Superior temporal gyrus (tissue), 1 donor: ENCODE measurements at regions not wholly inside any gene's neighbourhood (a gene's known extent, or its start where the extent isn't known, plus 50 kb on each side); places are given as distances from the start of the nearest gene placed in this dataset.
A peak's percentile ranks its signal among the peaks of the same experiment; 100 is the strongest.

ENCODE experiments used
- DNase-seq: peaks from one replicate; pipeline ENCODE4 v3.0.0-alpha.2; 2016; ENCODE audit errors: extremely low spot score

GRCh38 chr5:19322716-19323485 is 665.1 kb downstream of the CDH18 start:
- no peak for DNase-seq

GRCh38 chr5:19334278-19334677 is 653.7 kb downstream of the CDH18 start:
- DNase-seq: no peak

- no peak for DNase-seq
Observed at GRCh38 chr5:19342942-19343341, 645.1 kb downstream of the CDH18 start.

GRCh38 chr5:19352120-19352519 is 635.9 kb downstream of the CDH18 start:
- DNase-seq: no peak

- no peak for DNase-seq
Observed at GRCh38 chr5:19369048-19369447, 619.0 kb downstream of the CDH18 start.

- no peak for DNase-seq
Observed at GRCh38 chr5:19369561-19369960, 618.4 kb downstream of the CDH18 start.

- no peak for DNase-seq
Observed at GRCh38 chr5:19370655-19371386, 617.2 kb downstream of the CDH18 start.

- no peak for DNase-seq
Observed at GRCh38 chr5:19388391-19388790, 599.6 kb downstream of the CDH18 start.

GRCh38 chr5:19401032-19401431 is 587.0 kb downstream of the CDH18 start:
- DNase-seq: no peak

GRCh38 chr5:19406576-19407365 is 581.2 kb downstream of the CDH18 start:
- DNase-seq: peak; percentile 26

- no peak for DNase-seq
Observed at GRCh38 chr5:19408149-19408548, 579.9 kb downstream of the CDH18 start.

- no peak for DNase-seq
Observed at GRCh38 chr5:19411936-19412335, 576.1 kb downstream of the CDH18 start.
